ENCODE measurements at regions not wholly inside any gene's neighbourhood (a gene's known extent, or its start where the extent isn't known, plus 50 kb on each side); places are given as distances from the start of the nearest gene placed in this dataset.
"Not testable (repeated sequence)": the region's sequence is repeated elsewhere in the genome, so short reads cannot be mapped to it uniquely, and the experiment has no call there.

- TF ChIP-seq MAZ (IDR thresholded peaks at IDR 0.05; ENCODE audit: borderline replicate concordance, low read depth, low read length); MAFK (IDR thresholded peaks at IDR 0.05; ENCODE audit: low read depth, low read length); CTCF (conservative IDR thresholded peaks at IDR 0.05; ENCODE audit: low read depth, low read length); RAD21 (IDR thresholded peaks at IDR 0.05; ENCODE audit: low read length); CEBPB (IDR thresholded peaks at IDR 0.05; ENCODE audit: low read depth, low read length); POLR2A (IDR thresholded peaks at IDR 0.05; ENCODE audit: low read depth, low read length); RFX5 (IDR thresholded peaks at IDR 0.05; ENCODE audit: low read depth, low read length); RCOR1 (IDR thresholded peaks at IDR 0.05; ENCODE audit: insufficient replicate concordance, low read length); BHLHE40 (IDR thresholded peaks at IDR 0.05; ENCODE audit: low read depth, low read length); FOS (IDR thresholded peaks at IDR 0.05; ENCODE audit: low read depth, low read length); USF2 (IDR thresholded peaks at IDR 0.05; ENCODE audit: low read depth, low read length); NFE2L2 (IDR thresholded peaks at IDR 0.05; ENCODE audit: low read depth, low read length); SMC3 (IDR thresholded peaks at IDR 0.05; ENCODE audit: low read depth, low read length); MXI1 (IDR thresholded peaks at IDR 0.05; ENCODE audit: borderline replicate concordance, low read depth, low read length): not testable (repeated sequence)
These were observed 79.1 kb downstream of the KATNIP start for GRCh38 chr16:27628943-27629462.

Measured in IMR-90 (cell line).